A673 (cell line): ENCODE measurements at regions not wholly inside any gene's neighbourhood (a gene's known extent, or its start where the extent isn't known, plus 50 kb on each side); places are given as distances from the start of the nearest gene placed in this dataset.

Experiments
- BruUV-seq: library from RNA; stranded (reverse); fragments of 400-500 nt; replicated peaks from 2 replicates; lab custom pipeline; 2021; lab: Mats Ljungman, UMichigan
- CTCF ChIA-PET: fragments of 300-600 bp; sonication (Branson Sonifier 250); formaldehyde crosslinking; loops from one replicate; lab custom pipeline; 2022; ENCODE audit warnings: antibody characterized with exemption; lab: Charles Lee
- POLR2A ChIA-PET: fragments of 300-600 bp; sonication (Branson Sonifier 250); formaldehyde crosslinking; loops from one replicate; lab custom pipeline; 2022; ENCODE audit warnings: antibody characterized with exemption; ENCODE audit not compliant: low non-redundant PET; lab: Charles Lee
- DNase-seq: peaks from one replicate; pipeline ENCODE4 v3.0.0-alpha.2; 2015; ENCODE audit warnings: low spot score
- H3K27ac ChIP-seq: fragments of 200-600 bp; sonication (generic); 2 replicates; pipeline ENCODE4 v1.5.1; 2016; ENCODE audit warnings: mixed run types, low read depth, mild to moderate bottlenecking, mixed read lengths, antibody characterized with exemption, low read length; ENCODE audit not compliant: poor library complexity, severe bottlenecking
- H3K27me3 ChIP-seq: fragments of 200-600 bp; sonication (generic); replicated peaks from 2 replicates; pipeline ENCODE4 v1.6.1; 2017; ENCODE audit warnings: mixed run types, low read depth, mild to moderate bottlenecking, mixed read lengths, antibody characterized with exemption, low read length; ENCODE audit not compliant: insufficient read depth, poor library complexity
- H3K36me3 ChIP-seq: fragments of 200-600 bp; sonication (generic); 2 replicates; pipeline ENCODE4 v1.6.1; 2016; ENCODE audit warnings: mixed run types, mild to moderate bottlenecking, mixed read lengths, antibody characterized with exemption, low read length; ENCODE audit not compliant: insufficient read depth, poor library complexity, severe bottlenecking
- H3K4me1 ChIP-seq: fragments of 200-600 bp; sonication (generic); 2 replicates; pipeline ENCODE4 v1.6.1; 2017; ENCODE audit warnings: mixed run types, mild to moderate bottlenecking, mixed read lengths, antibody characterized with exemption, low read length; ENCODE audit not compliant: insufficient read depth, poor library complexity, severe bottlenecking
- H3K4me3 ChIP-seq: fragments of 200-600 bp; sonication (generic); 2 replicates; pipeline ENCODE4 v1.5.1; 2016; ENCODE audit warnings: low read depth, mixed run types, mild to moderate bottlenecking, mixed read lengths, low read length; ENCODE audit not compliant: poor library complexity, severe bottlenecking
- H3K9me3 ChIP-seq: fragments of 200-600 bp; sonication (generic); 2 replicates; pipeline ENCODE4 v1.6.1; 2016; ENCODE audit warnings: mixed run types, low read depth, mild to moderate bottlenecking, mixed read lengths, antibody characterized with exemption, low read length; ENCODE audit not compliant: poor library complexity, severe bottlenecking
- EZH2 ChIP-seq: fragments of 200-600 bp; sonication (generic); IDR thresholded peaks from 2 replicates; pipeline ENCODE4 v1.6.1; 2017; ENCODE audit warnings: borderline replicate concordance, low read depth, mild to moderate bottlenecking, mixed read lengths, antibody characterized with exemption, low read length; ENCODE audit not compliant: poor library complexity, severe bottlenecking
- intact Hi-C: fragments of 100-400 bp; cut with micrococcal nuclease; formaldehyde crosslinking; loops from one replicate; pipeline ENCODE4 v1.10.0; 2022; ENCODE audit not compliant: unreplicated experiment
- TF ChIP-seq, protein P1 (sequence below): fragments of 300-800, 200-600 bp; sonication (generic); conservative IDR thresholded peaks from 2 replicates; pipeline ENCODE4 v1.5.1; 2017; ENCODE audit warnings: low read depth, mild to moderate bottlenecking, antibody characterized with exemption, low read length, moderate library complexity, mixed read lengths

DNA sequence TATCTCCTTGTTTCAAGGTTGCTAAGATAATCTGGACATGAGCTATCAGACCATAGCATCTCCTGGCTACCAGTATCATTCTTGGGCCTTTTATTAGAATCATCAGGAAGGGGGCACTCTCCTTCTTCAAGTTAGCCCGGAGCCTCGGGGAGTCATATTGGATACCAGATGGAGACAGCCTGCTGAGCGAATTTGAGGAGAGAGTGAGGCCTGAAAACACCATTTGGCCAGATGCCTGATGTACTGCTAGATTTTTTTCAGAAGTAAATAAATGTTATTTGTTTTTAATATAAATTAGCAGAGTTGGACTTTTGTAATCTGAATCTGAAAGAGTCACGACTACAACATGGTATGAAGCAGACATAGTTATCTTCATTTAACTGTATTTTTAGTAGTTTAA, 848.6 kb downstream of the IGSF11 start:
- no peaks in the 10 kb centered on the region for H3K4me1 ChIP-seq
- intact Hi-C loops = no loop called here
- ChIA-PET CTCF (no interaction called here), POLR2A (no interaction called here)
- DNase-seq = no peak
- no peak overlapping the region for H3K4me3 ChIP-seq
- no peaks in the 10 kb centered on the region for H3K36me3 ChIP-seq
- no peaks in the 10 kb centered on the region for H3K27me3 ChIP-seq
- TF ChIP-seq, protein P1, sequence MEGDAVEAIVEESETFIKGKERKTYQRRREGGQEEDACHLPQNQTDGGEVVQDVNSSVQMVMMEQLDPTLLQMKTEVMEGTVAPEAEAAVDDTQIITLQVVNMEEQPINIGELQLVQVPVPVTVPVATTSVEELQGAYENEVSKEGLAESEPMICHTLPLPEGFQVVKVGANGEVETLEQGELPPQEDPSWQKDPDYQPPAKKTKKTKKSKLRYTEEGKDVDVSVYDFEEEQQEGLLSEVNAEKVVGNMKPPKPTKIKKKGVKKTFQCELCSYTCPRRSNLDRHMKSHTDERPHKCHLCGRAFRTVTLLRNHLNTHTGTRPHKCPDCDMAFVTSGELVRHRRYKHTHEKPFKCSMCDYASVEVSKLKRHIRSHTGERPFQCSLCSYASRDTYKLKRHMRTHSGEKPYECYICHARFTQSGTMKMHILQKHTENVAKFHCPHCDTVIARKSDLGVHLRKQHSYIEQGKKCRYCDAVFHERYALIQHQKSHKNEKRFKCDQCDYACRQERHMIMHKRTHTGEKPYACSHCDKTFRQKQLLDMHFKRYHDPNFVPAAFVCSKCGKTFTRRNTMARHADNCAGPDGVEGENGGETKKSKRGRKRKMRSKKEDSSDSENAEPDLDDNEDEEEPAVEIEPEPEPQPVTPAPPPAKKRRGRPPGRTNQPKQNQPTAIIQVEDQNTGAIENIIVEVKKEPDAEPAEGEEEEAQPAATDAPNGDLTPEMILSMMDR = no peak
- TF ChIP-seq EZH2 = no peak
- no peak overlapping the region for H3K27ac ChIP-seq
- no TSS peak for BruUV-seq
- no peaks in the 10 kb centered on the region for H3K9me3 ChIP-seq

DNA sequence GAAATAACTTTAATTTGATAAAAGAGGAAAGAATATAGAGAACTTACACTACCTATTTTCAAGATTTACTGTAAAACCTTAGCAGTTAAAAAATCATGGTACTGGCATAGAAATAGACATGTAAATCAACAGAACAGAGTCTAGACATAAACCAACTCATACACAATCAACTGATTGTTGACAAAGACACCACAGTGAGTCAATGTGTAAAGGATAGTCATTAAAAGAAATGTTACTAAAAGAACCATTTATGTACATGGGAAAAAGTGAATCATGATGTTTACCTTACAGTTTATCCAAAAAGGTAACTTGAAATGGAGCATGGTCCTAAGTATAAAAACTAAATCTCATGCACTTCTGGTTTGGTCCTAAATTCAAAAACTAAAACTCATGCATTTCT, 847.4 kb downstream of the IGSF11 start:
- no peak overlapping the region for H3K27ac ChIP-seq
- no peaks in the 10 kb centered on the region for H3K27me3 ChIP-seq
- H3K4me1 ChIP-seq = no peaks in the 10 kb centered on the region
- ChIA-PET POLR2A (no interaction called here), CTCF (no interaction called here)
- no peaks in the 10 kb centered on the region for H3K9me3 ChIP-seq
- intact Hi-C loops = no loop called here
- no TSS peak for BruUV-seq
- H3K36me3 ChIP-seq = no peaks in the 10 kb centered on the region
- TF ChIP-seq EZH2 = no peak
- TF ChIP-seq, protein P1 = no peak
- no peak for DNase-seq
- H3K4me3 ChIP-seq = no peak overlapping the region

DNA sequence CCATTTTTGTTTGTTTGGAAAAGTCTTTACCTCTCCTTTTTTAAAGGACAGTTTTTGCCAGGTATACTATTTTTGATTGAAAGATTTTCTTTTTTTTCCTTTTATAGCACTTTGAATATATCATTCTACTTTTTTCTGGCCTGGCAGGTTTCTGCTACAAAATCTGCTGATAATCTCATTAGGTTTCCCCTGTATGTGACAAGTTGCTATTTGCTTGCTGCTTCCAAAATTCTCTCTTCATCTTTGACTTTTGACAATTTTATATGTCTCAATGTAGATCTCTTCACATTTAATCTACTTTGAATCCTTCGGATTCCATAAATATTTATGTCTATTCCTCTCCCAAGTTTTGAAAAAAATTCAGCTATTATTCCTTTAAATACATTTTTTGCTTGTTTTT, 838.5 kb downstream of the IGSF11 start:
- H3K4me1 ChIP-seq = no peaks in the 10 kb centered on the region
- DNase-seq = no peak
- ChIA-PET POLR2A (no interaction called here), CTCF (no interaction called here)
- TF ChIP-seq, protein P1 = no peak
- no peak for TF ChIP-seq EZH2
- intact Hi-C loops = no loop called here
- peaks cover 36% of the 10 kb centered on the region for H3K9me3 ChIP-seq
- no peak overlapping the region for H3K4me3 ChIP-seq
- H3K27ac ChIP-seq = no peak overlapping the region
- BruUV-seq = no TSS peak
- H3K36me3 ChIP-seq = no peaks in the 10 kb centered on the region
- H3K27me3 ChIP-seq = no peaks in the 10 kb centered on the region
